ENCODE measurements at regions not wholly inside any gene's neighbourhood (a gene's known extent, or its start where the extent isn't known, plus 50 kb on each side); places are given as distances from the start of the nearest gene placed in this dataset.

DNA sequence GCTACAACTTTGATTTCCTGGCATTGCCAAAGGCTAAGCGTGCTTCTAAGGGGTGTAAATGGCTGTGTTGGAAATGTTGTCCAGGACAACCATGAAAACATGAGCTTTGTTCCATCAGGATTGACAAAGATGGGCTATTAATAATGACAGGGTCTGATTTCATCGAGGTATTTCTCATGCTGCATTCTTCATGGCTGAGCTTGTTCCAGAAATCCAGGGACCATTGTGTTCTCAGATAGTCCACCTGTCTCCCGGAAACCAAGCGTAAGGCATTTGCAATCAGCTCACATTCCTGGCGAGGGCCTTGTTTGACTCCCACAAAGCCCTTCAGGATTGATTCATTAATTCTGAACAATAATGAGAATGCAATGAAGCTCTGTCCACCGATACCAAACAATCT is 111.3 kb downstream of the CD47 start:
- H3K79me2 ChIP-seq (ENCODE audit: control insufficient read depth in 1 of 2, insufficient read depth in 2 of 2, low read length in 2 of 2): no peaks in the 10 kb centered on the region
- H4K5ac ChIP-seq (ENCODE audit: insufficient read length, low read depth, low read length): no peak overlapping the region
- no peaks in the 10 kb centered on the region for H3K23me2 ChIP-seq (ENCODE audit: low read depth, low read length)
- H3K27ac ChIP-seq (ENCODE audit: low read depth, low read length): no peak overlapping the region
- H3K4ac ChIP-seq (replicated peaks; ENCODE audit: insufficient read length, low read depth, low read length): no peak overlapping the region
- no peak overlapping the region for H3K9ac ChIP-seq (replicated peaks in 1 of 4; ENCODE audit: extremely low read depth in 1 of 4, low read depth in 3 of 4, low read length in 3 of 4)
- H3K14ac ChIP-seq (ENCODE audit: insufficient read length): no peak overlapping the region
- ChIA-PET CTCF (ENCODE audit: partially characterized antibody) (interaction anchor here (1.4 to 1.6 kb wide), 3 partner anchors 16 to 173 kb away, joined by 3 to 7 read pairs (median 3); no protein-coding TSS in a partner anchor), POLR2A (ENCODE audit: partially characterized antibody) (no interaction called here)
- H2BK120ac ChIP-seq (replicated peaks; ENCODE audit: low read depth, low read length): no peak overlapping the region
- H3K79me1 ChIP-seq (ENCODE audit: low read depth, low read length): no peaks in the 10 kb centered on the region
- no peak for FAIRE-seq
- no peak overlapping the region for H3K18ac ChIP-seq (ENCODE audit: extremely low read depth, low read length)
- no peak overlapping the region for H2BK15ac ChIP-seq (ENCODE audit: low read length)
- no peaks in the 10 kb centered on the region for H3K36me3 ChIP-seq (ENCODE audit: control insufficient read depth in 2 of 4, insufficient read depth in 4 of 4, low read length in 3 of 4)
- no peaks in the 10 kb centered on the region for H3K27me3 ChIP-seq (replicated peaks in 1 of 4; ENCODE audit: control insufficient read depth in 3 of 4, extremely low read depth in 1 of 4, insufficient read depth in 3 of 4, low read length in 3 of 4)
- H2BK5ac ChIP-seq (ENCODE audit: low read depth, low read length): no peak overlapping the region
- no peak for DNase-seq (ENCODE audit: low read depth in 1 of 2, low spot score in 2 of 2)
- no peak overlapping the region for H2AK5ac ChIP-seq (ENCODE audit: low read depth, low read length)
- no peak overlapping the region for H3K23ac ChIP-seq (ENCODE audit: insufficient read length)
- H3K4me2 ChIP-seq (ENCODE audit: insufficient read depth in 1 of 2, low read depth in 2 of 2, low read length in 2 of 2): no peak overlapping the region
- H3K9me3 ChIP-seq (ENCODE audit: insufficient read depth in 2 of 2, low read depth in 1 of 2, low read length in 1 of 2): no peaks in the 10 kb centered on the region
- H2BK20ac ChIP-seq (ENCODE audit: low read length): no peak overlapping the region
- H2AFZ ChIP-seq (ENCODE audit: low read length): 0 out of 2 replicates have a peak overlapping the region, but pooled peaks have one; percentile 29
- no peak overlapping the region for H4K8ac ChIP-seq (ENCODE audit: extremely low read depth, insufficient read depth, low read length)
- no peak overlapping the region for H2BK12ac ChIP-seq (ENCODE audit: low read depth, low read length)
- H4K91ac ChIP-seq (replicated peaks; ENCODE audit: insufficient read length, low read length): no peak overlapping the region
- WGBS, 2 experiments (ENCODE audit: extremely low coverage in 1 of 2, insufficient coverage in 1 of 2, insufficient read length in 1 of 2, insufficient replicate concordance in 2 of 2, low coverage in 1 of 2, low lambda C conversion rate in 2 of 2, missing lambda C conversion rate in 1 of 2): 95% methylated on average over 6 of the region's 6 CpGs; no CpG with 5 or more reads in 1 of the 2 experiments
- peaks cover 0 to 5% (median 0%) of the 10 kb centered on the region in 4 experiments; a peak in 1 of 7 replicates for H3K4me1 ChIP-seq (replicated peaks in 1 of 4; ENCODE audit: control insufficient read depth in 3 of 4, insufficient read depth in 4 of 4, low read length in 3 of 4)
- H3K4me3 ChIP-seq (ENCODE audit: extremely low read depth in 1 of 4, insufficient read depth in 2 of 4, low read depth in 3 of 4, low read length in 4 of 4): no peak overlapping the region
- H4K20me1 ChIP-seq (replicated peaks in 1 of 2; ENCODE audit: control insufficient read depth in 1 of 2, insufficient read depth in 2 of 2, low read length in 2 of 2): no peaks in the 10 kb centered on the region
- no peak overlapping the region for H3K56ac ChIP-seq (replicated peaks; ENCODE audit: insufficient read length, low read depth, low read length)
- TF ChIP-seq, protein P1, sequence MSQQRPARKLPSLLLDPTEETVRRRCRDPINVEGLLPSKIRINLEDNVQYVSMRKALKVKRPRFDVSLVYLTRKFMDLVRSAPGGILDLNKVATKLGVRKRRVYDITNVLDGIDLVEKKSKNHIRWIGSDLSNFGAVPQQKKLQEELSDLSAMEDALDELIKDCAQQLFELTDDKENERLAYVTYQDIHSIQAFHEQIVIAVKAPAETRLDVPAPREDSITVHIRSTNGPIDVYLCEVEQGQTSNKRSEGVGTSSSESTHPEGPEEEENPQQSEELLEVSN (IDR thresholded peaks at IDR 0.05): no peak
- TF ChIP-seq POU5F1 (IDR thresholded peaks at IDR 0.05; ENCODE audit: low read depth, low read length): no peak
